ENCODE measurements at regions not wholly inside any gene's neighbourhood (a gene's known extent, or its start where the extent isn't known, plus 50 kb on each side); places are given as distances from the start of the nearest gene placed in this dataset.

DNA sequence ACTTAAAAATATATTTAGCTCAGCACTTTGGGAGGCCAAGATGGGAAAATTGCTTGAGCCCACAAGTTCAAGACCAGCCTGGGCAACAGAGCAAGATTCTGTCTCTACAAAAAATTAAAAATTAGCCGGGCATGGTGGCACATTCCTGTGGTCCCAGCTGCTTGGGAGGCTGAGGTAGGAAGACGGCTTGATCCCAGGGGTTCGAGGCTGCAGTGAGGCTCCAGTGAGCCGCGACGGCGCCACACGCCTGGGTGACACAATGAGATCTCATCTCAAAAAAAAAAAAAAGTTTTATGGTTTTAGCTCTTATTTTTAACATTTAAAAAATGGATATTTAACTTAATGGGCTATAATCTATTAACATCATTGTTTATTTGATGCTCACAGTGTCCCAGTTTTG lies 97.2 kb upstream of the RIPOR2 start:
- no peak for DNase-seq (ENCODE audit: low read depth in 1 of 2, low spot score in 2 of 2)
- H3K18ac ChIP-seq (ENCODE audit: extremely low read depth, low read length): no peak overlapping the region
- H2AK5ac ChIP-seq (ENCODE audit: low read depth, low read length): no peak overlapping the region
- H3K4ac ChIP-seq (replicated peaks; ENCODE audit: insufficient read length, low read depth, low read length): no peak overlapping the region
- H3K23me2 ChIP-seq (ENCODE audit: low read depth, low read length): no peaks in the 10 kb centered on the region
- H3K27ac ChIP-seq (ENCODE audit: low read depth, low read length): no peak overlapping the region
- H3K79me2 ChIP-seq (ENCODE audit: control insufficient read depth in 1 of 2, insufficient read depth in 2 of 2, low read length in 2 of 2): no peaks in the 10 kb centered on the region
- no peak overlapping the region for H2BK5ac ChIP-seq (ENCODE audit: low read depth, low read length)
- no peaks in the 10 kb centered on the region for H3K9me3 ChIP-seq (ENCODE audit: insufficient read depth in 2 of 2, low read depth in 1 of 2, low read length in 1 of 2)
- no peak overlapping the region for H4K8ac ChIP-seq (ENCODE audit: extremely low read depth, insufficient read depth, low read length)
- no peak overlapping the region for H2BK120ac ChIP-seq (replicated peaks; ENCODE audit: low read depth, low read length)
- POLR2A ChIA-PET (ENCODE audit: partially characterized antibody): no interaction called here
- no peaks in the 10 kb centered on the region for H4K20me1 ChIP-seq (replicated peaks in 1 of 2; ENCODE audit: control insufficient read depth in 1 of 2, insufficient read depth in 2 of 2, low read length in 2 of 2)
- no peak overlapping the region for H3K14ac ChIP-seq (ENCODE audit: insufficient read length)
- no peak for FAIRE-seq
- no peaks in the 10 kb centered on the region for H3K36me3 ChIP-seq (ENCODE audit: control insufficient read depth in 2 of 4, insufficient read depth in 4 of 4, low read length in 3 of 4)
- no peaks in the 10 kb centered on the region for H3K27me3 ChIP-seq (replicated peaks in 1 of 4; ENCODE audit: control insufficient read depth in 3 of 4, extremely low read depth in 1 of 4, insufficient read depth in 3 of 4, low read length in 3 of 4)
- WGBS, 2 experiments (ENCODE audit: extremely low coverage in 1 of 2, insufficient coverage in 1 of 2, insufficient read length in 1 of 2, insufficient replicate concordance in 2 of 2, low coverage in 1 of 2, low lambda C conversion rate in 2 of 2, missing lambda C conversion rate in 1 of 2): 92% methylated on average over 8 of the region's 8 CpGs; no CpG with 5 or more reads in 1 of the 2 experiments
- no peak overlapping the region for H3K9ac ChIP-seq (replicated peaks in 1 of 4; ENCODE audit: extremely low read depth in 1 of 4, low read depth in 3 of 4, low read length in 3 of 4)
- H3K23ac ChIP-seq (ENCODE audit: insufficient read length): no peak overlapping the region
- no peak overlapping the region for H4K5ac ChIP-seq (ENCODE audit: insufficient read length, low read depth, low read length)
- no peaks in the 10 kb centered on the region for H3K4me1 ChIP-seq (replicated peaks in 1 of 4; ENCODE audit: control insufficient read depth in 3 of 4, insufficient read depth in 4 of 4, low read length in 3 of 4)
- H2BK15ac ChIP-seq (ENCODE audit: low read length): no peak overlapping the region
- H4K91ac ChIP-seq (replicated peaks; ENCODE audit: insufficient read length, low read length): no peak overlapping the region
- H2BK20ac ChIP-seq (ENCODE audit: low read length): no peak overlapping the region
- no peaks in the 10 kb centered on the region for H3K79me1 ChIP-seq (ENCODE audit: low read depth, low read length)
- CTCF ChIA-PET (ENCODE audit: partially characterized antibody): interaction anchor here (0.6 to 1.7 kb wide), 5 partner anchors 10 to 41 kb away, joined by 3 to 10 read pairs (median 4); no protein-coding TSS in a partner anchor
- no peak overlapping the region for H3K56ac ChIP-seq (replicated peaks; ENCODE audit: insufficient read length, low read depth, low read length)
- no peak overlapping the region for H2AFZ ChIP-seq (ENCODE audit: low read length)
- H3K4me3 ChIP-seq (ENCODE audit: extremely low read depth in 1 of 4, insufficient read depth in 2 of 4, low read depth in 3 of 4, low read length in 4 of 4): no peak overlapping the region
- H3K4me2 ChIP-seq (ENCODE audit: insufficient read depth in 1 of 2, low read depth in 2 of 2, low read length in 2 of 2): no peak overlapping the region
- no peak overlapping the region for H2BK12ac ChIP-seq (ENCODE audit: low read depth, low read length)
- TF ChIP-seq RBBP5 (IDR thresholded peaks at IDR 0.05; ENCODE audit: borderline replicate concordance, low read depth, low read length) (no peak), KDM5A (IDR thresholded peaks at IDR 0.05; ENCODE audit: low read length) (no peak), SIN3A (conservative IDR thresholded peaks at IDR 0.05 in 1 of 2, IDR thresholded peaks at IDR 0.05 in 1 of 2; ENCODE audit: low read depth in 1 of 2, low read length in 2 of 2) (no peak), EP300 (IDR thresholded peaks at IDR 0.05; ENCODE audit: borderline replicate concordance in 1 of 2, low read depth in 2 of 2, low read length in 2 of 2) (no peak), POLR2A (IDR thresholded peaks at IDR 0.05; ENCODE audit: control extremely low read depth in 1 of 2, low read depth in 2 of 2, low read length in 2 of 2) (no peak), YY1 (IDR thresholded peaks at IDR 0.05; ENCODE audit: low read depth, low read length) (no peak), GABPA (IDR thresholded peaks at IDR 0.05; ENCODE audit: borderline replicate concordance, insufficient read depth, low read length) (no peak), JUND (IDR thresholded peaks at IDR 0.05; ENCODE audit: low read length) (no peak), JUN (IDR thresholded peaks at IDR 0.05; ENCODE audit: low read depth, low read length) (no peak)
- TF ChIP-seq, protein P1, sequence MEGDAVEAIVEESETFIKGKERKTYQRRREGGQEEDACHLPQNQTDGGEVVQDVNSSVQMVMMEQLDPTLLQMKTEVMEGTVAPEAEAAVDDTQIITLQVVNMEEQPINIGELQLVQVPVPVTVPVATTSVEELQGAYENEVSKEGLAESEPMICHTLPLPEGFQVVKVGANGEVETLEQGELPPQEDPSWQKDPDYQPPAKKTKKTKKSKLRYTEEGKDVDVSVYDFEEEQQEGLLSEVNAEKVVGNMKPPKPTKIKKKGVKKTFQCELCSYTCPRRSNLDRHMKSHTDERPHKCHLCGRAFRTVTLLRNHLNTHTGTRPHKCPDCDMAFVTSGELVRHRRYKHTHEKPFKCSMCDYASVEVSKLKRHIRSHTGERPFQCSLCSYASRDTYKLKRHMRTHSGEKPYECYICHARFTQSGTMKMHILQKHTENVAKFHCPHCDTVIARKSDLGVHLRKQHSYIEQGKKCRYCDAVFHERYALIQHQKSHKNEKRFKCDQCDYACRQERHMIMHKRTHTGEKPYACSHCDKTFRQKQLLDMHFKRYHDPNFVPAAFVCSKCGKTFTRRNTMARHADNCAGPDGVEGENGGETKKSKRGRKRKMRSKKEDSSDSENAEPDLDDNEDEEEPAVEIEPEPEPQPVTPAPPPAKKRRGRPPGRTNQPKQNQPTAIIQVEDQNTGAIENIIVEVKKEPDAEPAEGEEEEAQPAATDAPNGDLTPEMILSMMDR (IDR thresholded peaks at IDR 0.05; ENCODE audit: control extremely low read depth in 1 of 3, insufficient read depth in 1 of 3, low read depth in 1 of 3, low read length in 3 of 3): no peak
- TF ChIP-seq, protein P2, sequence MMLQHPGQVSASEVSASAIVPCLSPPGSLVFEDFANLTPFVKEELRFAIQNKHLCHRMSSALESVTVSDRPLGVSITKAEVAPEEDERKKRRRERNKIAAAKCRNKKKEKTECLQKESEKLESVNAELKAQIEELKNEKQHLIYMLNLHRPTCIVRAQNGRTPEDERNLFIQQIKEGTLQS (IDR thresholded peaks at IDR 0.05; ENCODE audit: insufficient read depth, low read depth, low read length): no peak

Measured in H1 (cell line).